NCI-H524 (cell line): ENCODE measurements at regions not wholly inside any gene's neighbourhood (a gene's known extent, or its start where the extent isn't known, plus 50 kb on each side); places are given as distances from the start of the nearest gene placed in this dataset.
"Not testable (repeated sequence)": the region's sequence is repeated elsewhere in the genome, so short reads cannot be mapped to it uniquely, and the experiment has no call there.

Source experiments
- DNase-seq, 2 experiments: peaks; one replicate each; lab custom pipeline; 2025; lab: John Stamatoyannopoulos, UW

DNA sequence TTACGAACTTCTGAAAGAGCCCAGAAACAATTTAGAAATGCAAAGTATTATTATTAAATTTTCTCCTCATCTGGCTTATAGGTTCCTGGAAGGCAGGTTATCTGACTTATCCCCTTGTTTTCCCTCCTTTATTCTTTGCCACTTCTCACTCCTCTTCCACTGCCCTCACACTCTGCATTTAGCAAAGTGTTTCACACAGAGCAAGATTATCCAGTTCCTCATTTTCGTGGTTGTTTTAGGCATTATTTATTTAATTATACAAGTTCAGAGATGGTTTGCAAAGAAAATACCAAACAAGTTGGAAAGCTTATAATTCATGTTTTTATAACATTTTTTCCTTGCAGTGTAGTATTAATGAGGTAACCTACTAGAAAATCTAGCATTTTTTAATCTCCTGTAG, 544.9 kb downstream of the NSUN3 start:
- no peak for DNase-seq

DNA sequence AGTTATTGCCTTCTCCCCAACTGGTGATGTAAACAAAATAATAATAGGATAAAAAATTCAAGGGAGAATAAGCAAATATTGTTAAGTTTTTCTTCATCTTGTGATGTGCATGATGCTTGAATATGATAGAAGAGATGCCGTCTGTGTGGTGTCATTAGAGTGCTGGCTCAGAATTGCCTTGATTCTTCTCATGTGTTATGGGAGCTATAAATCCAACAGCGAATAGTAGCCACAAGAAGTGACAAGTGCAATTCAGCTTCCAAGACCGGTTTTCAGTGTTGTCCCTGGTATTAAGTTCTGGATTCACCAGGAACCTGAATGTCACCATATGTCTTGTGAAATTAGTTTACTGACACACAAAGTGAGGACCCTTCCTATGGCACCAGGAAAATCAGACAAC, 547.0 kb downstream of the NSUN3 start:
- no peak for DNase-seq

DNA sequence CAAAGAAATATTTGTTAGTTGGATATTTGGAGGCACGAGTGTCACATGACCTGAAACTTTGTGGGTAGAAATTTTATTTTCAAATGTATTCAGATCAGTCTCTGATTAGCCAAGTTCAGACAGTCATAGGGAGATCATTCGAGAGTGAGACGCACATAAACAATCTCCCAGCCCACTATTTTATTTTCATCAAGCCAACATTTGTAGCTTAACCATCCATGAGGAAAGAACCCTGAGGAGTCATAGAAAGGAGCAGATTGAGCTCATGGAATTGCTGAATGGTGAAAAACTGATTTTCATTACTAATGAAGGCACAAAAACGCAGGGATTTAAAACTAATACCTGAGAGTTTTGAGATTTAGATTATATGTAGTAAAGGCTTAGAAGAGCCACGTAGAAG, 548.7 kb downstream of the NSUN3 start:
- no peak for DNase-seq

DNA sequence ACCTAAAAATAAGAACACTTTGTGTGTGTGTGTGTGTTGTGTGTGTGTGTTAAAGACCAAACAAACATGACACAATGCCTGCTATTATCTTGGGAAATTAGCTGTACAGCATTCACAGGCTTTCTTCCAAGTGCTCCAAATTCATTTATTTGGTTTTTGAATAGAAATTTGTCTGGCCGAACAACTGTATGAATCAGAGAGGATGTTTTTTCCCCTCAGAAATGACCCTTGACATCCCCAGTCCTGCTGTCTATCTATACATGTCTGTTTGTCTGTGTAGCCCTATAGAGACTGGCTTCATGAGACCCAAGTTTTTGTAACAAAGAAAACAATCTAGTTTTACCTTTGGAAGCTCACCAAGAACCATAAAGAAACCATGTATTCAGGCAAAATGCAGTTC, 549.8 kb downstream of the NSUN3 start:
- DNase-seq = no peak

DNA sequence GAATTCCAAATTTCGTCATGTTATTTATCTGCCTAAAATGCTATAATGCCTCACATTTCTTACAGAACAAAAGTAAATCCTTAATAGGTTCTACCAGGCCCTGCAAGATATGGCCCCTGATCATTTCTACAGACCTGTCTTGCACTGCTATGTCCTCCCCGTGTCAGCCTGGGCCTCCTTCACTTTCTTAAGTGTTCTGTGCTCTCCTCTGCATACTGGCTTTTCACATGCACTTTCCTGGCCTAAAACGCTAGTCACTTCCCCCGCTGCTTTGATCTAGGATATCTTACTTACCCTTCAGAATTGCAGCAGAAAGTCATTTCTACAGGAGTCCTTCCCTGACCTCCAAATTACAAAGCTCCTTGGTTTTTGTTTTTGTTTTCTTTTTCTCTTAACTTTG, 551.3 kb downstream of the NSUN3 start:
- no peak for DNase-seq

DNA sequence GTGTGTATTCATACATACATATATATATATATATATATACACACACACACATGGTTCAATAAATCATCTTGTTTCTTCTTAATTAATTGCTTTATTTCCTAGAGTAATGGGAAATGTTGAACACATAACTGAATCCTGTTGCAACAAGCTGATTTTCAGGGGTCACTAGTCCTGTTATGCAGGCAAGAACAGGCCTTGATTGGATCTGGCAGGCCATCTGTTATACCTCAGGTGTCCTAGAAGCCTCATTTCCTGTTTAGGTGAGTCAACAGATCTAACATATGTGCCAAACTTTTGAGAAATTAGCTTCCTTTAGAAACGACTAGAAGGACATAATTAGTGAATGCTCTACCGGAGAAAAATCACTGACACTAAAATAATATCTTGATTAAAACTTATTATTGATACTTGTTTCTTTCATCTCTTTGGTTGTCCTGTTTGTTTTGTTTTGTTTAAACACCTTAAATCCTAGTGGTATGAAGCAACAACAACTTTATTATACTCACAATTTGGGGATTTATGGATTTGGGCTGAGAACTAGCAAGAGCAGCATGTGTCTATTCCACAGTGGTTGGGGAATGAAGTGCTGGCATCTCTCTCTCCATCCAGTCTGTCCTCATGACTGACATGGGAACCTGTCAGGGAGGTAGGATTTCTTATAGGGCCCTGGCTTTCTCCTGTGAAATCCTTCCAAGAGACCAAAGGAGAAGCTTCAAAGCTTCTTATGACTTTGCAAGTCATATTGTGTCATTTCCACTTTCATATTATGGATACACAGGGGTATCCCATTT, 552.6 kb downstream of the NSUN3 start:
- peak in 1 of 2 experiments; percentile 55 for DNase-seq

DNA sequence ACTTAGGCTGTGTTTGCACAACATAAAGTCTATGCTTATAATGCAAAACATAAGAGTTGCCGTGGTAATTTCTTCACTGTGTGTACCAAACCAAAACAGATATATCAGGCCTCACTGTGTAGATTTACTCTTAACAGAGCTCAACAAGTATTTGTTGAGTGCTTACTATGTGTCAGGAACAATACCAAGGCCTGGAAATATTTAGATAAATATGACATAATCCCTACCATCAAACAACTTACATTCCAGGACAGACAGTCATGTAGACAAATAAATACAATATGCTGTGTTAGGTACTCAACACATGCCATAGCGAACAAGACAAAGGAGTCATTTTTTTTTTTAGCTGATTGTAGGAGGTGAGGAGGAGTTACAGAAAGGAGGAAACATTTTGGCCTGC, 554.0 kb downstream of the NSUN3 start:
- no peak for DNase-seq

DNA sequence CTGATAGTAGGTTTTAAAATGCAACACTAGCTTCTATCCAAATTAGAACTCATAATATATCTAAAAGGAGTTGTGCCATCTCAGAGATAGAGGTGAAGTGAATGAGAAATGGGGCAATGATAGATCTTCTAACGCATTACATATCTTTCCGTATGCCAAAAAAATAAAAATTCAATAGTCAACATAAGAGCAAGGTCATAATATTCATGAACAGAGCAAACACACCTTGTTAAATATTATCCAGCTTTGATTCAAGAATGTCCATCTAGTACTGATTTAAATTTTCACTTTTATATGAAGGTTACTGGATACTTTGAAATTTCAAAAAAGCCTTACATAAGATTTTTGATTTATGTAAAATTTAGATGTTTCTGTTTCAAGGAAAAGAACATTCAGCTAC, 554.5 kb downstream of the NSUN3 start:
- no peak for DNase-seq

DNA sequence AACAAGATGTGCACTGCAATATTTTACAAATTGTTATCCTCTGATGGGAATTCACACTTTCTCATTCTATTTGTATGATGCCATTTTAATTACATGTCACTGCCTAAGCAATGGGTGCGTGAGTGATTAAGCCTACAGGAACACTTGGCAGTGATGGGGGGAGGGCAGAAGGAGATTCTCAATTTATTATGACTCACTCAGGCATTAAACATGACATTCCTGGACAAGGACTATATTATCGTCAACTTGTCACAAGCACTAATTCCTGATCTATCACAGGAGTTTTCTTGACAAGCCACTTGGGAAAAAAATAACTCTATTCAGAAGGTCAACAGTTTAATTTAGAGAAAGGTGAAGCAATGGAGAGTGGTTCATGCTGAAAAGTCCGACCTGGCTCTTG, 556.8 kb downstream of the NSUN3 start:
- no peak for DNase-seq

DNA sequence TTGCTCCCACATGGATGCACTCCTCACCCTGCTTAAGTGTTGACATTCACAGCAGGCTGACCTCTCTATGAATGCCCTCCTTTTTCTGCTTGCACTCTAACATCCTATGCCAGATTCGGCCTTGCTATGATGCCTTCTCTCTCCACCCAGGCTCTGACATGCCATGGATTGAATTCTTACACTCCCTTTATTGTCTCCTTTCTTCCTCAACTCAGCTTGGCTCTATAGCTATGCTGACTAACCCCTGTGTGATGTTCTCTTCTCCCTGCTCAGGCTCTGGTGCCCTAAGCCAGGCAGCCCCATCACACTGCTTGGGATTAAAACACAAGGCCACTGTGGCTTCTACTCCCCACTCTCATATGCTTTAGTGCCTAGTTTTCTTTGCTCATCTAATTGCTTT, 563.7 kb downstream of the NSUN3 start:
- no peak for DNase-seq

DNA sequence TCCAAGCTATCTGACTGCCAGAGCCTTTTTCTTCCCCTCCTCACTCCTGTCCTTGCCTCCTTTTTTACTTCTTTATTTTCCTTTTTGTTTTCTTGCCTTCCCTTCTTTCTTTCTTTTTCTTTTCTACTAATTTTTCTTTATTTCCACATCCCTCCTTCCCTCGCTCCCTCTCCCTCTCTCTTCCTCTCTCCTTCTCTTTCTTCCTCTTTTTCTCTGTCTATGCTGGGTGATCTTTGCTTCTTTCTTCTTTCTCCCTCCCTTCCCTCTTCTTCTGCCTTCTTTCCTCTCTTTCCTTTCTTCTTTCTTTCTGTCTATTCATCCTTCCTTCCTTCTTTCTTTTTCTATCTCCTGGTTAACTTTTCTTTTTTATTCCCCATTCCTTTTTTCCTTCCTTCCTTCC, 564.8 kb downstream of the NSUN3 start:
- no peak for DNase-seq

DNA sequence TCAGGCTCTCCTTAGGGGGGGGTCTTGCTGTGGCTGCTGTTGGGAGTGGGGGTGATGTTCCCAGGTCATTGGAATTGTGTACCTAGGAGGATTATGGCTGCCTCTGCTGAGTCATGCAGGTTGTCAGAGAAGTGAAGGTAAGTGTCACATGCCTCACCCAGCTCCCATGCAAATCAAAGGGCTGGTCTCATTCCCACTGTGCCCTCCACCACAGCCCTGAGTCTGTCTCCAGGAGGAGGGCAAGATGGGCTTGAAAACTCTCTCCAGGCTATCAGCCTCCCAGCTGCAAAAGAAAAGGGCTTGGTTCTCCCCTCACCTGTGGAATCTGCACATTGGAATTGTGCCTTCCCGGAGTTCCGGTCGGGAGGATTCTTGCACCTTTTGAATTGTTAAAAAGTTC, 580.5 kb downstream of the NSUN3 start:
- no peak for DNase-seq

DNA sequence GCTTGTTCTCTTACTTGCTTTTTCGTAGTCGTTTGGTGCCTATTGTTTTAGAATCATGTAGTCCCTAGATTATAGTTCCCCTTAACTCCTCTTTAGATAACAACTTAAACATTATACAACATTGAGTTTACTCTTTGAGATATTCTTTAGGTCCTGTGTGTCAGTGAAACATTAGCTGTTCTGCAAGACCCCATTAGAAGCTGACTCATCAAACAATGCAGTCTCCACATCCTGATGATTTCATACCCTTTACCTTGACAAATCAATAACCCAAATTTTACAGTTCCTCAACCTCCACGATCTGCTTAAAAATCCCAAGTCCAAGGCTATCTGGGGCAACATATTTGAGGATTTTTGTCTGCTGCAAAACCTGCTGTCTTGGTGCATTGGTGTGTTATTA, 582.9 kb downstream of the NSUN3 start:
- no peak for DNase-seq

DNA sequence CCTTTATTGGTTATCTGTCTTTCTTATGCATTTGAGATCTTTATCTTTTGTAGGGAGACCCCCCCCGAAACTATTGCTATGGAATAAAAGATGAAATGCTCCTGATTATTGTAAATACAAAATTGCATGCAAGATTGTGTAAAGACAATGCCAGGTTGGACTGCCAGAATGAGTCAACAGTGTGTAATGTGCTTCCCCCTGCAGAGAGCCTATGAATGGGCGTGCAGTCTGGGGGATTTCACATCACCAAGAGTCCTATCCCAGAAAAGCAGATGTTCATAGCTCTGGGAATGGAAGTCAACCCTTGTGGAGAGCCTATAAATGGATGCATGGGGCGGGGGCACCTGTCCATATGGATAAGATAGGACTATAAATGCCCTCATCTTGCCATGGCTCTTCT, 584.3 kb downstream of the NSUN3 start:
- no peak for DNase-seq

DNA sequence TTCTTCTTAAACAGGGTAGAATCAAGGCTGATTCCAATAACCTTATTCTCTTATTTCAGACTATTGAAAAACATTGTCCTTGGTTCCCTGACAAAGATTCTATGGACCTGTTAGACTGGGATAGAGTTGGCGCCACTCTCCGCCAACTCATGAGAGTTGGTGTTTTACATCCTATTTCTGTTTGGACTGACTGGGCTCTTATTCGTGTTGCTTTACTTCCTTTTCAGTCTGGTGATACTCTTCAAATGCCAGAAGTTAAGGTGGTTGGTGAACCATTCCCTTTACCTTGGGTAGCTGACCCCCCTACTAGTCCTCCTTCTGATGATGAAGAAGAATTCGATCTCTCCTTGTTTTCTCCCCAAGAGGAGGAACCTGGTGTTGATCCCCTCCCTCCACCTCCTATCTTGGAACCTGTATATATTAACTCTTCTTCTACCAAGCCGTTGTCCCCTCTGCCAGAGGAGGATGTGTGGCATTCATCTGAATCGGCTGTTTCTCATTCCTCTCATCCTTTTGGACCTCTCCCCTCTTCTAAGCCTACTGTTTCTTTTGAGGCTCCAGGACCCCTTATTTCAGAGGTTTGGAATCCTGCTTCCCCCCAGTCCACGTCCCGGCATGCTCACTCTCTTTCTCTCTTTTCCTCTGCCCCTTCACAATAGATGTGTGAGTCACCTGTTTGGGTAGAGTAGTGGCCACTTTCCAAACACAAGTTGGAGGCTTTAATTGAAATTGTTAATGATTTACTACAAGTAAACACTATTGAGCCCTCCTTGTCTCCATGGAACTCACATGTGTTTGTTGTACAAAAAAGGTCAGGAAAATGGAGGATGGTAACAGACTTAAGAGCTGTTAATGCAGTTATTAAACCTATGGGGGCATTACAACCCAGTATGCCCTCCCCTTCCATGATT, 585.7 kb downstream of the NSUN3 start:
- not testable (repeated sequence) for DNase-seq

DNA sequence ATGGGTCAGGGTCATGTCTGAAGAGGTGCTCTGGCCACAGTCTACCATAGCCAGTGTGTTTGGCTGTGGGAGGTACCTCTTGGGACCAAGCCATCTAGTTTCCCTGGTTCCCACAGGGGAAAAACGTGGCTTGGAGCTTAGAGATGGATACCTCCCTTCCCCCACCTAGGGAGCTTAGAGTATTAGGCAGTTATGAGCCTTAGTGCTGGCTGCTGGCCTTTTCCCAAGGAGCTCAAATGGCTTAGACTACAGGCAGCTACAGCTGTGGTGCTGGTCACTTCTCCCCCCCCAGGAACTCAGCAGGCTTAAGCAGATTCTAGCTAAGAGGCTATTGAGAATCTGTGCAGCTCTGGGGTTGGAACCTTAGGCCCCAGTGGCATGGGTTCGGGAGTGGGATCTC, 591.2 kb downstream of the NSUN3 start:
- no peak for DNase-seq

DNA sequence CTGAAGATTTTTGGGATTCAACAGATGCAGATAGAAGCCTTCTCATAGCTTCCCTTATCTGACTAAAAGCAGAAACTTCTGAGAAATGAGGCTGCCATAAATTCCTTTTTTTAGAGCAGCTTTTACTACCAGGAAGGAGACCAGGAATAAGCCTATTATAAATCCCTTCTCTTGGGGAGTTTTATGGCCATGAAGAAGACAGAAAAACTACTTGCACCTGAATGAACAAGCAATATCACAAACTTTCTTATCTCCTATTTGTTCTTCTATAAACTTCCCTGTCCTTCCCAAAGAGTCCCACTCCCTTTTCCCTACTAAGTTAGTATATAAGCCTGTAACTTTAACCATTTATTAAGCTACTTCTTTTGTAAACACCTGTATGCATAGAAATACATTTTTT, 603.1 kb downstream of the NSUN3 start:
- DNase-seq = no peak

DNA sequence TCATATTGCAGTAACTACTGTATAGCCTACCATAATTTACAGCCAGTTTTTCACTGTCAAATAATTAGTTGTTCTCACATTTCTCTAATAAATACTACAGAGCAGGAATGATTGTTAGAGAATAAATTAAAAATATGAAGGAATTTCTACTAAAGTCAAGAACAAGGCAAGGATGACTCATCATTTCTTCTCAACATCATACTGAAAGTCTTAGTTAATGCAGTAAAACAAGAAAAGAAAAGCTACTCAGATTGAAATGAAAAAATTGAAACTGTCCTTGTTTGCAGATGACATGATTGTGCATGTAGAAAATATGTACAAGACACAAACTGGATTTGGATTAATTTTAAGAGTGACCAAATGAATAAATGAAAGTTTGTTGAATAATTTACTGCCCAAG, 608.2 kb downstream of the NSUN3 start:
- DNase-seq = no peak

DNA sequence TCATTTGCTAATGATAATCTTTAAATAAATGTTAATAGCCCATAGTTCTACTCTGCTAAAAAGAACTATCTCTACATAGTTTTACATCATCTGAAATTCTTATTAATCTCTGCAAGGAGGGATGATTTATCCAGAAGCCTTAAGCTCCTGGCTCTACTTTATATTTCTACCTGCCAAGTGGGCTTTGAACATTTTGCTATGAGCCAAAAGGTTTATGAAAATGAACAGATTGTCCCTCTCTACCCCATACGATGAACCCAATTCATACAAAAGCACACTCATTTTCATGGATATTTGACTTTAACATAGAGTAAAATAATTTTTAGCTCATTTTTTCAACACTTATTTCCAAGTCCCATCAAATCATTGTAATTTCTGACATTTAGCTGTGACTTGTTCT, 611.0 kb downstream of the NSUN3 start:
- DNase-seq = no peak

DNA sequence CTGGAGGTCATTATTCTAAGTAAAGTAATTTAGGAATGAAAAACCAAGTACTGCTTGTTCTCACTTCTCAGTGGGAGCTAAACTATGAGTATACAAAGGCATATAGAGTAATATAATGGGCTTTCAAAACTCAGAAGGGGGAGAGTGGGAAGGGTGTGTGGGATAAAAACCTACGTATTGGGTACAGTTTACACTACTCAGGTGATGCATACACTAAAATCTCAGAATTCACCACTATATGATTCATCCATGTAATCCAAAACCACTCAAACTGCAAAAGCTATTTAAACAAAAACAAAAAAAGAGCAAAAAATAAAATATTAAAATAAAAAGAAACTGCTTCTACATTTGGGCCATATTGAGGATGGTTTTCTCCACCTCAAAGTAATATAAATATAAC, 623.3 kb downstream of the NSUN3 start:
- DNase-seq = no peak

DNA sequence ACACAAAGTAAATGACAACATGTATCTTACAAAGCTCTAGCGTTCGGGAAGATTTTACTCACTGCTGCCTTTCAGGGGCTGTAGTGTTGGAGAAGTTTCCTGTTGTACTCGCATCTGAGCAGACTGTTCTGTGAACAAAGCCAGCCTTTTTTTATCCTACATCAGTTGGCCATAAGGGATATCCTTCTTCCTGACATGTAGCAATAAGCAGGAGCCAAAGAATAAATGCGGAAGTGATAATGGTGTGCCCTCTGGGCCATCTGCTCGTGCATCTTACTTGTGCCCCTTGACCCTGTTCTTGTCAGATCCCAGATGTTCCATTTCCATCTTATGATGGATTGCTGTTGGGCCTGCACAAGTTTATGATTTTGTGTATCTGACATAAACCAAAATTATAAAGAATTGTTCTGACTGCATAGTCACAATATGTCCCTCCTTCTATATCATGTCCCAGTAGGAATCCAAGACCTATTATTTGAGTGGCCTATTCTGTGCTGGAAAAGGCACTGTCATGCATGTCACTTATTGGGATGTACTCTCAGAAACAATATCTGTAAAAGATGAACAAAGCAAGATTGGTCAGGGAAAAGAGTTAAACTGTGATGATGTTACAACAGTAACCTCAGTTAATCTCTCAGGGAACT, 631.3 kb downstream of the NSUN3 start:
- peak in 1 of 2 experiments; percentile 59 for DNase-seq

DNA sequence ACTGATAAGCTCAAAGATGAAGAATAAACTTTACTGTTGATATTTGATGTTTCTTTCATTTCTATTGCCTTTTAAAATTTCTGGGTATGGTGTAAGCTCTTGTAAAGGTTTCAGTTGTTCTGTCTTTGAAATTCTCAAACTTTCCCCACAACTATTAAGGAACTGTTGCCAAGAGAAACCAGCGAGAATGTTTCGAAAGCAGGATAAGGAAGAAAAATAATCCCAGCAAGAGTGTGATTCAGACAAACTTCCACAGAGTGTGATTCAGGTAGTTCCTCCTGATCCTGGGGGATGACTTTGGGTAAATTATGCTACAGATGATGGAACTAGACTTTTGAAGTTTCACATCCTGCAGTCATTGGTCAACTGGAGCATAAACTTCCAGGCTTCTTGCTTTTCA, 632.0 kb downstream of the NSUN3 start:
- DNase-seq = no peak

DNA sequence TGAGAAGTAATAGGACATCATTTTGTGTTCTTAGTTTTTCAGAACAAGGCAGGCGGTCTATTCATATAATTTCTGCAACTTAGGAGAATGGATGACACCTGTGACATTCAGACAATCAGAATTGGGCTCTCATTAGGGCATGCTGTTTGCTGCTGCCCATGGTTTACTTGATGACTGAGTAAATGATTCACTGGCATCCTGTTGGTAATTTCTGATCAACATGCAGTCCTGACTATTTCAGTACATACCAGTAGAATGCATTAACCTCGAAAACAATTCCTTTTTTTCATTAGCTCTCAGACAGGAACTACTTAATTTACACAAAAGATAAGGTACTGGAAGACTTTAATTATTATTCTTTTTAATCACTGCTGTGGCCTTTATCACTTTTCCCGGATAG, 641.6 kb downstream of the NSUN3 start:
- DNase-seq = no peak
